Choroid plexus epithelial cell (primary cell): ENCODE measurements at regions not wholly inside any gene's neighbourhood (a gene's known extent, or its start where the extent isn't known, plus 50 kb on each side); places are given as distances from the start of the nearest gene placed in this dataset.

Experiments used
- DNase-seq: peaks from one replicate; pipeline ENCODE4 v3.0.0-alpha.2; 2010; ENCODE audit warnings: low read depth
- H3K4me3 ChIP-seq: 2 replicates; pipeline ENCODE4 v1.5.1; 2011; ENCODE audit warnings: low read depth, mild to moderate bottlenecking, control low read depth, low read length, moderate library complexity
- TF ChIP-seq, protein P1 (sequence below): conservative IDR thresholded peaks from 2 replicates; pipeline ENCODE4 v1.5.1; 2011; ENCODE audit warnings: low read depth, mild to moderate bottlenecking, control low read depth, inconsistent platforms, low read length, moderate library complexity

DNA sequence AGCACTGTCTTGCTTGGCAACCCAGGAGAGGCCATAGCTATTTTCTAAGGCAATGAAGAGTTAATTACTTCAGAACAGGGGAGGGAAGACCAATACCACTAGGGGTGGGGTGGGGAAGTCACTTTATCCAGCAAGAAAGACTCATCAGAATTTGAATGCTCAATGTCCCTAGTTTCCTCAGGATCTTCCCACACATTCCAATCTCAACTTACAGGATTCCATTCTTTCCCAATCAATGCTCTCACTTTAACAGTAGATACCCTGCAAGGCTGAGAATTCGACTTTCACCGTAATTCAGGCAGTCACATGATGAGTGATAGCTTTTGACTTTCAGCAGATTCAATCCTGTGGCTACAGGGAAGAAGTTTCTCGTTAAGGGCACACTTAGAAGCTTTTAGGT lies 526.6 kb upstream of the SEL1L start:
- no peak overlapping the region for H3K4me3 ChIP-seq
- DNase-seq = no peak
- TF ChIP-seq, protein P1, sequence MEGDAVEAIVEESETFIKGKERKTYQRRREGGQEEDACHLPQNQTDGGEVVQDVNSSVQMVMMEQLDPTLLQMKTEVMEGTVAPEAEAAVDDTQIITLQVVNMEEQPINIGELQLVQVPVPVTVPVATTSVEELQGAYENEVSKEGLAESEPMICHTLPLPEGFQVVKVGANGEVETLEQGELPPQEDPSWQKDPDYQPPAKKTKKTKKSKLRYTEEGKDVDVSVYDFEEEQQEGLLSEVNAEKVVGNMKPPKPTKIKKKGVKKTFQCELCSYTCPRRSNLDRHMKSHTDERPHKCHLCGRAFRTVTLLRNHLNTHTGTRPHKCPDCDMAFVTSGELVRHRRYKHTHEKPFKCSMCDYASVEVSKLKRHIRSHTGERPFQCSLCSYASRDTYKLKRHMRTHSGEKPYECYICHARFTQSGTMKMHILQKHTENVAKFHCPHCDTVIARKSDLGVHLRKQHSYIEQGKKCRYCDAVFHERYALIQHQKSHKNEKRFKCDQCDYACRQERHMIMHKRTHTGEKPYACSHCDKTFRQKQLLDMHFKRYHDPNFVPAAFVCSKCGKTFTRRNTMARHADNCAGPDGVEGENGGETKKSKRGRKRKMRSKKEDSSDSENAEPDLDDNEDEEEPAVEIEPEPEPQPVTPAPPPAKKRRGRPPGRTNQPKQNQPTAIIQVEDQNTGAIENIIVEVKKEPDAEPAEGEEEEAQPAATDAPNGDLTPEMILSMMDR = no peak

DNA sequence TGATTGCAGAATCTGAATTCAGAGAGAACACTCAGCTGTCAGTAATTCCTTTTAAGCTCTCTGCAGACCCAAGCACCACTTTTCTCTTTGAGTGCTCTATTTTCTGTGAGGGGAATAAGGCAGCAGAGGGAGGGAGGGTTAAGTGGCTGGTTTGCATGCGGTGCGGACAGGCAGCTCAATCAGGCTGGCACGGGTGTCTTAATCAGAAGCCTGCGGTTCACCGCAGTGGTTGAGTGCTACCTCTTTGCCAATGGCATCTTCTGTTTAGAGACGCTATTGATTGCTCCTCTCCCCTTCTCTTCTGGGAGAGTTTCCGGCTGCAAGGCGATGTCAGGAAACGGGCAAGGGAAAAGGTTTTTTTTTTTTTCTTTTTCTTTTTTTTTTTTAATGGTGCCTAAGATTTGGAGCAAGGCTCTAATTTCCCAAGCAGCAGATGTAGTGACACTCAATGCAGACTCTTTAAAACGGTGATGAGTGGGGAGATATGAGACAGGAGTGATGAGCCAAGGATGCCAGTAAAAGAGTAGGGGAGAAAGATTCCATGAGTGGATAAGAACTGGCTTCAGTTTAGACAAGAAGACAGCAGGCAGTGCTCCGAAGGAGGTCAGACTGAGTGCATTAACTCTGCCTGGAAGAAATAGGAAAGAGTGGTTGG lies 533.7 kb upstream of the SEL1L start:
- H3K4me3 ChIP-seq = no peak overlapping the region
- TF ChIP-seq, protein P1 = no peak
- DNase-seq = no peak

DNA sequence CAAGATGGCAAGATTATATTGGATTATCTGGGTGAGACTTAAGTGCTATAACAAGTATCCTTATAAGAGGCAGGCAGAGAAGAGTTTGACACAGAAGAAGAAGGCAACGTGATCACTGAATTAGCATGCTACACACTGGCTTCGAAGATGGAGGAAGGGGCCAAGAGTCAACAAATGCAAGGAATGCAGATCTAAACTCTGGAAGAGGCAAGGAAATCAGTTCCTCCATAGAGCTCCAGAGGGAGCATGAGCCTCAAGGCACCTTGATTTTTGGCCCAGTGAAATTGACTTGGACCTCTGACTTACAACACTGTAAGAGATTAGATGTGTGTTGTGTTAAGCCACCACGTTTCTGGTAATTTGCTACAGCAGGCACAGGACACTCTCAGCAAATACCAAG lies 536.4 kb upstream of the SEL1L start:
- TF ChIP-seq, protein P1 = no peak
- DNase-seq = no peak
- H3K4me3 ChIP-seq = no peak overlapping the region

DNA sequence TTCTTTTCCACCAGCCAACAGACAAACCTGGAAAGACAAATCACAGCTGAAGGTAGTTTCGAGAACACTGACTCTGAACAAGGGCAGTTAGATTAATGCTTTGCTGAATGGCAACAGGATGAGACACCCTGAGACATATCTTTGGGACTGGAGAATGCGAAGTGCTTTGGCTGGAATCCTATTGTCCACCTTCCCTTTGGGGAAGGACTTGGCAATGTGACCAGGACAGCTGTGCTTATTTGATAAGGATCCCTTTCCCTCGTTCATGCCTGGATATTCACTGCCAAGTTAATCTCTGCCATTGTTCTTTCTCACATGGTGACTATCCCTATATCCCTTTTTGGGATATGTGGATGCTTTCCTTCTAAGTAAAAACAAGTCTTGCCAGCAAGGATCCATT lies 537.1 kb upstream of the SEL1L start:
- TF ChIP-seq, protein P1 = no peak
- H3K4me3 ChIP-seq = no peak overlapping the region
- DNase-seq = no peak

DNA sequence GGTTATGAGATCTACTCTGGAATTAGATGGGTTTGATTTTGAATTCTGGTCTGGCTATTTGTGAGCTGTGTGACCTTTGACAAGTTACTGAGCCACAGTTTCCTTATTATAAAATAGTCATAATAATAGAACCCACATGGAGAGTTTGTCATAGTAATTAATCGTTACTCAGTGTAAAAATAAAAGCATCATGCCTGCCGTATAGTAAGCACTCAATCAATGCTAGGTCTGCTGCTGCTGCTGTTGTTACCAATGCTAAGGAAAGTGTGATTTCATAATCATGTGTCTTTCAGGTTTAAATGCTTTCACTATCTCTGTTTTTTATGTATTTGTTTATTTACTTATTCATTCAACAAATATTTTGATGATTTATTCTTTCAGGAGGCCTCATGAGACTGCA lies 539.9 kb upstream of the SEL1L start:
- TF ChIP-seq, protein P1 = no peak
- H3K4me3 ChIP-seq = no peak overlapping the region
- no peak for DNase-seq

DNA sequence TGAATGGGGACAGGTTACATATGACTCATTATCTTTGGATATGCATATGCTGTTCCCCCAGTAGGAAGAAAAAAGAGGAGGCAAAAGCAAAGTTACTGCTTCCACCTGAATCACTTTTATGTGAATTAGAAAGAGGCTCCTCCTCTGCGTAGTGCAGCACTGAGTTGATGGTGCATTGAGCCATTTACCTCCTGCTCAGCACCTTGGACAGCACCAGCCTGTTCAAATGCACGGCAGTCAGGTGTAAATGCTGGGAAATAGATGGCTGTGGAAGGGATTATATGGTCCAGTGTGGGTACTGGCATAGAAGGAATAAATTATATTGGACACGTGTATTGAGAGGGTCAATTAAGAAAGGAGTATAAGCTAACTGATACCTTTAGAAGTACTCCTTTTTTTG lies 541.9 kb upstream of the SEL1L start:
- TF ChIP-seq, protein P1 = no peak
- no peak overlapping the region for H3K4me3 ChIP-seq
- peak; percentile 3 for DNase-seq

DNA sequence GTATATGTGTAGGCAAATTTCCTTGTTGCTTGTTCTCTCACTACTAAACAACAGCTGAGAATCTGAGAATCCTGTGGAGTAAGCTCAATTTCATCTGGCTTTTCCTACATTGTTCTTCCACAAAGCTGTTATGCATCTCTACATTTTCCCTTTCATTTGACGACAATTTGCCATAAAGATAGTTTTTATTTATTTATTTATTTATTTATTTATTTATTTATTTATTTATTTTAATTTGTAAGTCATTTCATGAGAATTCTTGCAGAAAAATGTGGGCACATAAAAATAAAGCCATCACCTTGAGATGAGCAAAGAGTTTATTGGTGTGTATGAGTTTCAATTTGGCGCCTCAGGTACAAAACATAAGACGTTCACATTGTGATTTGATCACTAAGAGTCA lies 545.9 kb upstream of the SEL1L start:
- TF ChIP-seq, protein P1 = no peak
- no peak for DNase-seq
- H3K4me3 ChIP-seq = no peak overlapping the region
